Suprapubic skin (tissue), 4 donors: ENCODE measurements at regions not wholly inside any gene's neighbourhood (a gene's known extent, or its start where the extent isn't known, plus 50 kb on each side); places are given as distances from the start of the nearest gene placed in this dataset.

ENCODE experiments used
- CTCF ChIP-seq, 2 donors: fragments of 200-600 bp in 1 of 2; fragments of 450-650 bp in 1 of 2; sonication (generic) in 1 of 2; IDR thresholded peaks; one replicate each; pipeline ENCODE4 v1.5.1; 2016 to 2019; ENCODE audit warnings: antibody characterized with exemption in 2 of 2, mild to moderate bottlenecking in 1 of 2, moderate library complexity in 1 of 2
- POLR2A ChIP-seq, 2 donors: fragments of 450-650 bp; IDR thresholded peaks; one replicate each; pipeline ENCODE4 v1.6.1; 2017; ENCODE audit warnings: antibody characterized with exemption in 2 of 2, mild to moderate bottlenecking in 2 of 2, moderate library complexity in 2 of 2
- POLR2AphosphoS5 ChIP-seq, 3 donors: sonication (generic); formaldehyde crosslinking; IDR thresholded peaks; one replicate each; pipeline ENCODE4 v1.6.1; 2017; ENCODE audit warnings: antibody characterized with exemption in 3 of 3

GRCh38 chr1:81308191-81308590, 492.5 kb upstream of the ADGRL2 start:
- TF ChIP-seq CTCF (IDR thresholded peaks at IDR 0.05) (no peak), POLR2A (IDR thresholded peaks at IDR 0.05) (no peak), POLR2AphosphoS5 (IDR thresholded peaks at IDR 0.05) (no peak)
